A673 (cell line): ENCODE measurements at regions not wholly inside any gene's neighbourhood (a gene's known extent, or its start where the extent isn't known, plus 50 kb on each side); places are given as distances from the start of the nearest gene placed in this dataset.

Experiments used
- BruUV-seq: library from RNA; stranded (reverse); fragments of 400-500 nt; replicated peaks from 2 replicates; lab custom pipeline; 2021; lab: Mats Ljungman, UMichigan
- CTCF ChIA-PET: fragments of 300-600 bp; sonication (Branson Sonifier 250); formaldehyde crosslinking; loops from one replicate; lab custom pipeline; 2022; ENCODE audit warnings: antibody characterized with exemption; lab: Charles Lee
- POLR2A ChIA-PET: fragments of 300-600 bp; sonication (Branson Sonifier 250); formaldehyde crosslinking; loops from one replicate; lab custom pipeline; 2022; ENCODE audit warnings: antibody characterized with exemption; ENCODE audit not compliant: low non-redundant PET; lab: Charles Lee
- DNase-seq: peaks from one replicate; pipeline ENCODE4 v3.0.0-alpha.2; 2015; ENCODE audit warnings: low spot score
- H3K27ac ChIP-seq: fragments of 200-600 bp; sonication (generic); 2 replicates; pipeline ENCODE4 v1.5.1; 2016; ENCODE audit warnings: mixed run types, low read depth, mild to moderate bottlenecking, mixed read lengths, antibody characterized with exemption, low read length; ENCODE audit not compliant: poor library complexity, severe bottlenecking
- H3K27me3 ChIP-seq: fragments of 200-600 bp; sonication (generic); replicated peaks from 2 replicates; pipeline ENCODE4 v1.6.1; 2017; ENCODE audit warnings: mixed run types, low read depth, mild to moderate bottlenecking, mixed read lengths, antibody characterized with exemption, low read length; ENCODE audit not compliant: insufficient read depth, poor library complexity
- H3K36me3 ChIP-seq: fragments of 200-600 bp; sonication (generic); 2 replicates; pipeline ENCODE4 v1.6.1; 2016; ENCODE audit warnings: mixed run types, mild to moderate bottlenecking, mixed read lengths, antibody characterized with exemption, low read length; ENCODE audit not compliant: insufficient read depth, poor library complexity, severe bottlenecking
- H3K4me1 ChIP-seq: fragments of 200-600 bp; sonication (generic); 2 replicates; pipeline ENCODE4 v1.6.1; 2017; ENCODE audit warnings: mixed run types, mild to moderate bottlenecking, mixed read lengths, antibody characterized with exemption, low read length; ENCODE audit not compliant: insufficient read depth, poor library complexity, severe bottlenecking
- H3K4me3 ChIP-seq: fragments of 200-600 bp; sonication (generic); 2 replicates; pipeline ENCODE4 v1.5.1; 2016; ENCODE audit warnings: low read depth, mixed run types, mild to moderate bottlenecking, mixed read lengths, low read length; ENCODE audit not compliant: poor library complexity, severe bottlenecking
- H3K9me3 ChIP-seq: fragments of 200-600 bp; sonication (generic); 2 replicates; pipeline ENCODE4 v1.6.1; 2016; ENCODE audit warnings: mixed run types, low read depth, mild to moderate bottlenecking, mixed read lengths, antibody characterized with exemption, low read length; ENCODE audit not compliant: poor library complexity, severe bottlenecking
- EZH2 ChIP-seq: fragments of 200-600 bp; sonication (generic); IDR thresholded peaks from 2 replicates; pipeline ENCODE4 v1.6.1; 2017; ENCODE audit warnings: borderline replicate concordance, low read depth, mild to moderate bottlenecking, mixed read lengths, antibody characterized with exemption, low read length; ENCODE audit not compliant: poor library complexity, severe bottlenecking
- intact Hi-C: fragments of 100-400 bp; cut with micrococcal nuclease; formaldehyde crosslinking; loops from one replicate; pipeline ENCODE4 v1.10.0; 2022; ENCODE audit not compliant: unreplicated experiment
- TF ChIP-seq, protein P1 (sequence below): fragments of 300-800, 200-600 bp; sonication (generic); conservative IDR thresholded peaks from 2 replicates; pipeline ENCODE4 v1.5.1; 2017; ENCODE audit warnings: low read depth, mild to moderate bottlenecking, antibody characterized with exemption, low read length, moderate library complexity, mixed read lengths

DNA sequence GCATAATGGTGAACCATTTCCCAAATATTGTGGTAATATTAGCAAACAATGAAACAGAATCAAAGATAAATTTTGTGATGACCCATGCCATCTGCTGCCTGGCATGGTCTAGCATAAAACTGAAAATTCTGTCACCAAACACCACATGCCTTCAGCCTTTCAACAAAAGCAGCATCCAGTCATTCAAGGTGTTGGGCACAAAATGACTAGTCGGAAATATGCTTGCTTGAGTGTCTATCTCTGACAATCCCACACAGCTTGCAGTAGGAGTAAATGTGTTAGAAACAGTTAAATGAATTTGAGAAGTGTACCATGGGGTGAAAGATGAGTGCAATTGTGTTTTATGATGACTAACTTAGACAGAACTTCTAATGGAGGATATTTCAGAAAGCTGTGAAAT is 61.7 kb upstream of the CDIN1 start:
- no peak overlapping the region for H3K4me3 ChIP-seq
- H3K9me3 ChIP-seq: no peaks in the 10 kb centered on the region
- peaks cover 7% of the 10 kb centered on the region for H3K27me3 ChIP-seq
- no peaks in the 10 kb centered on the region for H3K4me1 ChIP-seq
- H3K36me3 ChIP-seq: no peaks in the 10 kb centered on the region
- CTCF ChIA-PET: no interaction called here
- POLR2A ChIA-PET: no interaction called here
- intact Hi-C loops: no loop called here
- no peak overlapping the region for H3K27ac ChIP-seq
- TF ChIP-seq, protein P1, sequence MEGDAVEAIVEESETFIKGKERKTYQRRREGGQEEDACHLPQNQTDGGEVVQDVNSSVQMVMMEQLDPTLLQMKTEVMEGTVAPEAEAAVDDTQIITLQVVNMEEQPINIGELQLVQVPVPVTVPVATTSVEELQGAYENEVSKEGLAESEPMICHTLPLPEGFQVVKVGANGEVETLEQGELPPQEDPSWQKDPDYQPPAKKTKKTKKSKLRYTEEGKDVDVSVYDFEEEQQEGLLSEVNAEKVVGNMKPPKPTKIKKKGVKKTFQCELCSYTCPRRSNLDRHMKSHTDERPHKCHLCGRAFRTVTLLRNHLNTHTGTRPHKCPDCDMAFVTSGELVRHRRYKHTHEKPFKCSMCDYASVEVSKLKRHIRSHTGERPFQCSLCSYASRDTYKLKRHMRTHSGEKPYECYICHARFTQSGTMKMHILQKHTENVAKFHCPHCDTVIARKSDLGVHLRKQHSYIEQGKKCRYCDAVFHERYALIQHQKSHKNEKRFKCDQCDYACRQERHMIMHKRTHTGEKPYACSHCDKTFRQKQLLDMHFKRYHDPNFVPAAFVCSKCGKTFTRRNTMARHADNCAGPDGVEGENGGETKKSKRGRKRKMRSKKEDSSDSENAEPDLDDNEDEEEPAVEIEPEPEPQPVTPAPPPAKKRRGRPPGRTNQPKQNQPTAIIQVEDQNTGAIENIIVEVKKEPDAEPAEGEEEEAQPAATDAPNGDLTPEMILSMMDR: no peak
- no peak for TF ChIP-seq EZH2
- no peak for DNase-seq
- BruUV-seq: no TSS peak

DNA sequence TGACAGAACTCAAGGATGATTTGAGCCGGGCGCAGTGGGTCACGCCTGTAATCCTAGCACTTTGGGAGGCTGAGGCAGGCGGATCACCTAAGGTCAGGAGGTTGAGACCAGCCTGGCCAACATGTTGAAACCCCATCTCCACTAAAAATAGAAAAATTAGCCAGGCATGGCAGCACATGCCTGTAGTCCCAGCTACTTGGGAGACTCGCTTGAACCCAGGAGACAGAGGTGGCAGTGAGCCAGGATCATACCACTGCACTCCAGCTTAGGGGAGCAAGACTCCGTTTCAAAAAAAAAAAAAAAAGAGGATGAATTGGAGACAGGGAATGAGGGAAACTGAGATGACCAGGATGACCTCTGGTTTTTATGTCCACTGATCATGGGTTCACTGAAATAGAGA is 60.4 kb upstream of the CDIN1 start:
- Histone ChIP-seq H3K27me3 (peaks cover 4% of the 10 kb centered on the region), H3K36me3 (no peaks in the 10 kb centered on the region), H3K9me3 (no peaks in the 10 kb centered on the region), H3K27ac (no peak overlapping the region), H3K4me3 (no peak overlapping the region), H3K4me1 (no peaks in the 10 kb centered on the region)
- TF ChIP-seq EZH2: no peak
- TF ChIP-seq, protein P1: no peak
- ChIA-PET POLR2A (no interaction called here), CTCF (no interaction called here)
- no peak for DNase-seq
- intact Hi-C loops: no loop called here
- no TSS peak for BruUV-seq

DNA sequence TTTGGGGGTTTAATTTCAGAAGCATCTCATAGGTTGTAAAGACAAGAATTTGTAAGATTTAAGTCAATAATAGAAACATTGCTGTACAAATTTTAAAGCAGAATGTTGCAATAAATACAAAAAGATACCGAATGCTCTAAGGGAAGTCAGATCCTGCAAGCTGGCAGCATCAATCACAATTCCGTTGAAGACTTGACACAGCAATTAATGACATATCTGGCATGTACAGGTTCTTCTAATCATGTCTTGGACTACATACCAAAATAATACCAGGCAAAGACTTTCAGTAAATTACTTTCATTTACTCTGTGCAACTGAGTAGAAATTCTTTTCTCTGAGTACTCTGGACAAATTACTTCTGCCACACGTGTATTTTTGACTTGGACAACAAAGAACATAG is 54.0 kb upstream of the CDIN1 start:
- H3K4me1 ChIP-seq: peaks cover 13% of the 10 kb centered on the region
- TF ChIP-seq, protein P1: no peak
- no peak for TF ChIP-seq EZH2
- no peaks in the 10 kb centered on the region for H3K36me3 ChIP-seq
- no TSS peak for BruUV-seq
- ChIA-PET CTCF (no interaction called here), POLR2A (no interaction called here)
- no peak for DNase-seq
- H3K27ac ChIP-seq: no peak overlapping the region
- no peaks in the 10 kb centered on the region for H3K9me3 ChIP-seq
- H3K4me3 ChIP-seq: no peak overlapping the region
- no peaks in the 10 kb centered on the region for H3K27me3 ChIP-seq
- intact Hi-C loops: no loop called here
